ENCODE measurements at regions not wholly inside any gene's neighbourhood (a gene's known extent, or its start where the extent isn't known, plus 50 kb on each side); places are given as distances from the start of the nearest gene placed in this dataset.

GRCh38 chr10:131010965-131011575, 300.5 kb downstream of the TCERG1L start:
- no peak for DNase-seq

DNA sequence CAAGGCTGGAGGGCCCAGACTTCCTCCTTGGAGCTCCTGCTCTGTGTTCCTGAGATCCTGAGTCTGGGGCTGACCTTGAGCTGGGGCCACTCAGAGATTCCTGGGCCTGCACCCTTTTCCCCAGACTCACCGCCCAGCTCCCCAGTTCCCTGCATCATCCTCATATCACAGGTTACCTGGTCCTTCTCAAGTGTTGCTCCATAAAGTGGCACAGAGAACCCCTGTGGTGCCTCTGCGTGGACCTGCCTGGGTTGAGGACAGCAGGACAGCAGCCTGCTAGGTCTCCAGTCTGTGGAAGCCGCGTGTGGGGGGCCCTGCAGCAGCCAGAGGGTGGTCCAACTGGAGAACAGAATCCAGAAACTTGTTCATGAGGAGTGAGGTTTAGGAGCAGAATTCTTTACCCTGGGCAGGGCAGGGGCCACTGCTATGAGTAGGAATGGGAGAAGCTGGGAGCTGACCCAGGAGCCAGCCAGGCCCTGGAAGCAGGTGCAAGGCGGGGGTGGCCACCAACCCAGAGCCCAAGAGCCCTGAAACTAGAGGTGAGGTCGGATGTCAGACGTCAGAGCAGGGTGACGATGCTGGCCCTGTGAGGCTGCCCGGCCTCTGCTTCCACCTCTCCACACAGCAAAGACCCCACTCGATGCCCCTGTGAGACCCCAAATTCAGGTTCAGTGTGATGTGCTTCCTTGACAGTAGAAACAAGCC, 299.4 kb downstream of the TCERG1L start:
- no peak for DNase-seq

DNA sequence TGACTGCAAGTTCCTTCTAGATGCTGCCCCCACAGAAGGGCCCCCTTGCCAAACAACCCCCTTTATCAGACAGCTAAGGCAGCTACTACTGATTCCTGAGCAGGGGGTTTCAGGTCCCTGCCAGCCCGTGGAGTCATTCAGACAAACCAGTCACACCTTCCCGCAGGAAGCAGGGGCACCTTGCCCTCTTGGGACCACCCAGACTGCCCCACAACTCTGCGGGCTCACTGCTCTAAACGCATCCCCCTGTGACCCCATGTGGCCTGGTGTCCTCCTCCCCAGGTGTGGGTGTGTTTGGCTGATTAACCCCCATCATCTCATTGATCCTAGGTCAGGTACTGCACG, 298.9 kb downstream of the TCERG1L start:
- no peak for DNase-seq

DNA sequence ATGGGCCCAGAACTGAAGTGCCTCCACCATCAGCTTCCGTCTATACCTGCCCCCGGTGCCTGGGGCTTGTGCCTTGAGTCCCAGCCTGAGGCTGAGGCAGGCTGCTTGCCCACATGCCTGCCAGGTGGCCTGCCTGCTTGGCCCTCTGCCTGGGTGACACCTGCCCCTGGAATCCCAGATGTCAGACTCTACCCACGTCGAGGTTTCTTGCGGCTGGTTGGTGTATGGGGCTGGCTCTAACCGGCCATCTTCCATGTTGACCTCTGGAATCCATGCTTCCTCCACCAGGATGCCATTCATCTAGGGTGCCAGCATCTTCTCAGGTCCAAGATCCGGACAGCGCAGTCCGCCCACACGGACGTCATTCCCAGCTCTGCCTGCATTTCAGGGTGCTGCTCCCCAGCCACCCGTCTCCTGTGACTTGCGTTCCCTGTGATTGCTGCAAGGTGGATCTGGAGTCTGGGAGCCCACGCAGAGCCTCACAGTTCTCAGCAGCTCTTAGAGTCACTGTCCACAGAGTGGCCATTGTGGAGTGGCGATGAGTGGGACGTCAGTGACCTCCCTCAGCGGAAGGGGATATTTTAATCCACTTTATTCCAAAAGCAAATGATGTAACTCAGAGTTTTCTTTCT, 298.1 kb downstream of the TCERG1L start:
- DNase-seq, result no peak

DNA sequence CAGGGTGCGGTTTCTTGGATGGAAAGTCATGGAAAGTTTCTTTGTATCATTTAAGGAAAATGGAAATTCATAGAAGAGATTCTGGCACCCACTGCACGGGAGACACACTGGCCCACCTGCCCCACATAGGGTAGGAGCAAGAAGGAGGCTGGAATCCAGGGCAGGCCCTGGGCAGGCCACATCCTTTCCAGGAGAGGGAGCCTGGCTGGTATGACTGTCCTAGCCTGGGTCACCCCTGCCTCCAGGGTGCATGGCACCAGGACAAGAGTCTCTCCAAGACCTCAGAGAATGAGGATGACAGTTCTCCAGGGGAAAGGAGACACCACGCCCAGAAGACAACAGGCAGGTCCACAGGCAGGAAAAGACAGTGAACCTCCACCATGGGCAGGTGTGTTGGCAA, 297.2 kb downstream of the TCERG1L start:
- DNase-seq, result no peak

- no peak for DNase-seq
Observed at GRCh38 chr10:131015271-131015670, 296.2 kb downstream of the TCERG1L start.

DNA sequence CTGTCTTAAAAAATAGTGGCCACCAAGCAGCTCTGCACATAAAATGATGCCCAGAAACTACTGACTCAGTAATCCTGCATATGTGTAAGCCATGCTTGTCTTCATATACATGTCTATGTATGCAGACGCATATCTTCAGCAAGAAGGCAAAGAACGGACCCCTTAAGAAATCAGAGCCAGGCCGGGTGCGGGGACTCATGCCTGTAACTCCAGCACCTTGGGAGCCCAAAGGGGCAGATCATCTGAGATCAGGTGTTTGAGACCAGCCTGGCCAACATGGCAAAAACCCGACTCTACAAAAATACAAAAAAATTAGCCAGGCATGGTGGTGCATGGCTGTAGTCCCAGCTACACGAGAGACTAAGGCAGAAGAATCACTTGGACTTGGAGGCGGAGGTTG, 295.0 kb downstream of the TCERG1L start:
- no peak for DNase-seq

GRCh38 chr10:131017566-131018285, 293.8 kb downstream of the TCERG1L start:
- DNase-seq, result no peak

DNA sequence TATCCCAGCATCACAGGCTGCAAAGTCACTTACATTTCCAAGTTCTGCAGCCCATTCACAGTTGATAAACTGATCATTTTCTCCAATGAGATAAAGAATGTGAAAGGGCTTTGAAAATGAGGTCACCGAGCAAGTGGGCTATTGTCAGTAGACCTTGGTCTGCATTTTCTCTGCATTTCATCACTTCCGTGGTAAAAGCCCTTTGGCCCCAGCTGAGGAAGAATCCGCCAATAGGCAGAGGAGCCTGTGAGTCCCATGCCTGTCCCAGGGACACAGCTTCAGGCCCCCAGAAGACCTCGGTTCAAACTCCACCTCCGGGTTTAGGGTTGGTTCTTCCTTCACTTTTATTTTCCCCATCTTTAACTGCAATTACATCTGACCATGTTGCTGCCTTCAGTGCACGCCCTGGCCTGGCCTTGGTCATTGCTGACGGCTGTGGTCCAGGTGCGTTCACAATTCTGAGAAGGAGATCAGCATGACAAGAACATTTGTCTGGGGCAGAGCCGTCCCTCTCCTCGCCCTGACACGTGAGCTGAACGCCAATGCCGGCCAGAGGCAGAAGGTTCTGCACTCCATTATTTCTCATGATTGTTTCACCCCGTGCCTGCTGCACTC, 292.5 kb downstream of the TCERG1L start:
- no peak for DNase-seq

- no peak for DNase-seq
Observed at GRCh38 chr10:131019696-131020095, 291.8 kb downstream of the TCERG1L start.

DNA sequence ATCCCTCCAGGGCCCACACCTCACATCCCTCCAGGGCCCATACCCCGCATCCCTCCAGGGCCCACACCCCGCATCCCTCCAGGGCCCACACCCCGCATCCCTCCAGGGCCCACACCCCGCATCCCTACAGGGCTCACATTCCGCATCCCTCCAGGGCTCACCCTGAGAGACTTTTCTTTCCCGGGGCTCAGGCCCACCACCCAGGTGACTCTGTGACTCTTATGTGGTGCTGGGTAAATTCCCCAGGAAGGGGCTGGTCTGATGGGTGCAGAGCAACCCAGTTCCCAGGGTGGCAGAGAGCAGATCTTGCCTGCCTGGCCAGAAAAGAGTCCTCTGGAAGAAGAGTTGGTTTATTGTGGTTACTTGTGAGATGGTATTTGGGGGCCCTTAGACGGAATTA, 290.7 kb downstream of the TCERG1L start:
- DNase-seq, result no peak

- DNase-seq, result no peak
Observed at GRCh38 chr10:131021246-131021895, 290.1 kb downstream of the TCERG1L start.

GRCh38 chr10:131021969-131022368, 289.6 kb downstream of the TCERG1L start:
- no peak for DNase-seq

DNA sequence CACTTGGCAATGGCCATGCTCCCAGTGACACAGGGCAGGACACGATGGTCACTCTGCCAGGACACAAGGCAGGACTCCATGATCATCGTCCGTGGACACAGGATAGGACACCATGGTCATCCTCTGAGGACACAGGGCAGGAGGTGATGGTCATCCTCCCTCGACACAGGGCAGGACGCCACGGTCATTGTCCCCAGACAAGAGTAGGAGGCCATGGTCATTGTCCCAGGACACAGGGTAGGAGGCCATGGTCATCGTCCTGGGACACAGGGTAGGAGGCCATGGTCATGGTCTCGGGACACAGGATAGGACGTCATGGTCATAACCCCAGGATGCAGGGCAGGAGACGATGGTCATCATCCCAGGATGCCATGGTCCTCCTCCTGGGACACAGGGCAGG, 289.2 kb downstream of the TCERG1L start:
- no peak for DNase-seq

GRCh38 chr10:131022981-131023380, 288.5 kb downstream of the TCERG1L start:
- DNase-seq, result no peak

DNA sequence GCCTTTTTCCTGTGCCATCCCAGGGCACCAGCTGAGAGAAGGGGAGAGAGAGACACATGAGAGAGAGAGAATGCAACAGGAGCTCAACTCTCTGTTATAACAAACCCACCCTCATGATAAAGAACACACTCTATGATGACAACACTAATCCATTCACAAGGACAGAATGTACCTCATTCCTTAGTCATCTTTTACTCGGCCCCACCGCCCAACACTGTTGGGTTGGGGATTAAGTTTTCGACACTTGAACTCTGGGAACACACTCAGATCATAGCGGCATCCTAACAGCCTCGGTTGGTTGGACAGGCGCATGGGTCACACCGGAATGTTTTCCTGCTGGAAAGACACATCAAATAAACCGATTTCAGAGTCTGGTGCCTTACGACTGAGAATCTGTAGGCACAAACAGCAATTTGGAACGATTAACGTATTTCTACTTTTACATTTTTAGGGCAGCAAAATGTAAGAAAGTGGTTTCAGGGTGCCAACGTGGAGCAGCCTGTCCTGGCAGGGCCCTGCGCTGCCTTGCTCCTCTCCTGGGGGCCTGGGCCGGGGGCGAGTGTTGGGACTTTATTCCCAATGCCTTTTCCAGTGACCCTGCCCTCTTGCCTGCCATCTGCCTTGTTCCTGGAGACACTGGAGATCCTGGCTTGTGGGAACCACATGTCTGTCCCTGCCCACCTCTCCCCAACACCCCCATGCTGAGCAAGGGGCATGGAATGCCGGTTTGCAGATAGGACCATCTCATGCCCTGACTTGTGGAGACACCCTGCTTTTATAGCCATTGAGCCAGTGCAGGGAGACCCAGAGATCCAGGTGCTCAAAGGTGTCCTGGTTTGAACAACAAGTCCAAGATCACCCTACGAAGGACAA, 287.0 kb downstream of the TCERG1L start:
- DNase-seq, result no peak

GRCh38 chr10:131025333-131025732, 286.2 kb downstream of the TCERG1L start:
- DNase-seq, result no peak

- no peak for DNase-seq
Observed at GRCh38 chr10:131027256-131027655, 284.3 kb downstream of the TCERG1L start.

DNA sequence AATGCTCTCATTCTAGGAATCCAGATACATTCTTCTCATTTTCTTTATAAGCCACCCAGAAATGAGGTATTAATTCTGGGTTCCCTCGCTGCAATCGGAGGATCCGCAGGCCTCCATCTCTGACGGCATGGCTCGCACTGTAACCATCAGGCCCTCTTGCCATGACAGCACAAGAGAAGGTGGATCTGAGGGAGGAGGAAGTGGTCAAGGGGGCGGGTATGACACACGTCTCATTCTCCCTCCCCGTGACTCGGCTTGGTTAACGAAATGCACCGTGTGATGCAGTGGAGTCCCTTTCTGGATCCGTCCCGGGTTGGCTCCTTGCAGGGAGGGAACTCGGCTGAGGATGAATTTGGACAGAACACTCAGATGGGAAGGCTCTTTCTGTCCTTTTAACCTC, 280.2 kb downstream of the TCERG1L start:
- DNase-seq, result no peak

GRCh38 chr10:131032329-131033165, 279.0 kb downstream of the TCERG1L start:
- no peak for DNase-seq
